ENCODE measurements at regions not wholly inside any gene's neighbourhood (a gene's known extent, or its start where the extent isn't known, plus 50 kb on each side); places are given as distances from the start of the nearest gene placed in this dataset.
"Not testable (repeated sequence)": the region's sequence is repeated elsewhere in the genome, so short reads cannot be mapped to it uniquely, and the experiment has no call there.

DNA sequence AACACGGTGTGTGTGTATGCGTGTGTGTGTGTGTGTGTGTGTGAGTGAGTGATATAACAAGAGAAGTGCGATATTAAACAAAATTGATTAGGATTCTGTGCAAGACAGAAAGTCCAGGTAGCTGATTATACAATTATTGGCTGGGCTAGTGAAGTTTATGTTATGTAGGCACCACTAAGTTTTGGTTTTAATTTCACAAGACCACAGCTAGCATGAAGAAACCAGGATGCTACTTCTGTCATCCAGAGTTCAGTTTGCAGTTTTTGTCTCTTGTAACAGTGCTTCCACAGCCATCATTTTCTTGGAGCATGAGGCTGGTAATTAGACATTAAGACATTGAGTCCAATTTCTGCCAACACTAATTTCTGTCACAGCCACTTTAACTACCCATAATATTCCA lies 1590.2 kb upstream of the B3GALT2 start:
- ATAC-seq (no peak), DNase-seq (no peak)
- intact Hi-C loops (cut with DNase I): no loop called here

DNA sequence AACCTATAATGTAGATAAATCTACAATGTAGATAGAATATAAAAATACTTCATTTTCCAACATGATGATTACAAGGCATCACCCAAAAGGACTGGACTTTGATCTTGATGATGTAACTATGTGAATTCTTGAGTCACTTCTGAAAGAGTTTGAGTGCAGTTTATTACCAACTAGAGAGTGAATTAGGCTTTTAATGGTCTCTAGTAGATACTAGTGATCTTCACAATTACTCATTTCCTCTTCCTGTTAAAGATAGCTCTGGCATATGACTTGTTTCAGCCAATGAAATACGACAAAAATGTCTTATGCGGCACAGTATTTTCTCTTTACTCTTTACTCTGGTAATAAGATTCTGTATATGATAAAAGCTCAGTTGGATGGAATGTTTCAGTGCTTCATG lies 1588.1 kb upstream of the B3GALT2 start:
- intact Hi-C loops (cut with DNase I): no loop called here
- DNase-seq: no peak
- ATAC-seq: no peak

DNA sequence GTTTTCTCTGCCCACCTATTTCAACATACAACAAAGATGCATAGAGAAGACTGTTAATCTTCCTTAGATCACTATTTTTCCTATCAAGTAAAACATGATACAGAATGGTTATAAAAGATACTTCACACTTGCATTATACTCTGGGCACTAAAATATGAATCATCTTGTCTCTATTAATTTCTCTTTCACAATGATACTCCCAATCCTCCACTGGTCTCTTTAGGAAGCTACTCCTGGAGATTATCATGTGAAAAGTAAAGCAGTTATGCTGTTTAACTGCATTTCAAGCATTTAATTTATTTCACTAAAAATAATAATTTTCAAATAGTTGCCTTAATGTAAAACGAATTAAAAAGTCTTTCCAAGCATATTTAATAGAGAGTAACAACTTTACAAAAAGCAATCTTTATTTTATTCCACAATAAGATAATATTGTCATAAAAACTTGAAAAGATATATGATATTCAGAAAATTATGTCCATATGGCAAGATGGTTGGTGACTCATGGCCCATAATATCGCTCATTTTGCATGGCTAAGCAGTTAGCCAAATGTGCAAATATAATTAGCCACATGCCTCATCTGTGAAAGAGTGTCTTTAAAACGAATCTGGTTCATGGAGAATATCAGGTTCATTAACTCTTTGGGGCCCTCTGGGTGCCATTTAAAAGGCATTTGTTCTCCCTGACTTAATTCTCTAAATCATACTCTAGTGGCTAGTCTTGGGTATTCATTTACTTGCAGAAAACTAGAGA lies 1569.0 kb upstream of the B3GALT2 start:
- DNase-seq (no peak), ATAC-seq (no peak)
- intact Hi-C loops (cut with DNase I): no loop called here

DNA sequence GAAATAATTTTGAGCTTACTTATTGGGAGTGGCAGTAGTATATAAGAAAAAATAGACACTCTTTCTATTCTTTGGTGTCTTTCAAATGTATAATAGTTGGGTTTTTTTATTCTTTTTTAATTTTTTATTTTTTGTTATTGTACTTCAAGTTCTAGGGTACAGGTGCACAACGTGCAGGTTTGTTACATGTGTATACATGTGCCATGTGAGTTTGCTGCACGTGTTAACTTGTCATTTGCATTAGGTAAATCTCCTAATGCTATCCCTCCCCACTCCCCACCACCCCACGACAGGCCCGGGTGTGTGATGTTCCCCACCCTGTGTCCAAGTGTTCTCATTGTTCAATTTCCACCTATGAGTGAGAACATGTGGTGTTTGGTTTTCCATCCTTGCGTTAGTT lies 1552.4 kb upstream of the B3GALT2 start:
- DNase-seq; intact Hi-C loops (cut with DNase I): not testable (repeated sequence)

DNA sequence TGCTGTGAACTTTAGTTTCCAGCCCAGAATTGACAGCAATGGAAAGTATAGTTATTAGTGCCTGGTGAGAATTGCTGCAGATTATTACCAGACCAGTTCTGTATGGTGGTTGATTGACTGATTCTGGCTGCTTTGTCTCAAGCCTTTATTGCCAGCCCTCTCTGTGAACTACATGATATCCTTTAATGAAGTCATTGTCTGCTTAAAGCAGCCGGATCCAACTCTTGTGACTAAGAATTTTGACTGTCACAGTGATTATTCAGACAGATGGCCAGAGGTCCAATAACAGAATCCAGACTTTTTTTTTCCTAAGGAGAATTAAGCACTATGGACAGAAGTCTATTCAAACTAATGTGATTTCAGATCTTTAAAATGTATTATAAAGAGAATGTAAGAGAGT lies 1548.6 kb upstream of the B3GALT2 start:
- intact Hi-C loops (cut with DNase I): no loop called here
- DNase-seq: no peak
- no peak for ATAC-seq

More for the DNA sequence above, 1552.4 kb upstream of the B3GALT2 start:
- ATAC-seq: not testable (repeated sequence)

DNA sequence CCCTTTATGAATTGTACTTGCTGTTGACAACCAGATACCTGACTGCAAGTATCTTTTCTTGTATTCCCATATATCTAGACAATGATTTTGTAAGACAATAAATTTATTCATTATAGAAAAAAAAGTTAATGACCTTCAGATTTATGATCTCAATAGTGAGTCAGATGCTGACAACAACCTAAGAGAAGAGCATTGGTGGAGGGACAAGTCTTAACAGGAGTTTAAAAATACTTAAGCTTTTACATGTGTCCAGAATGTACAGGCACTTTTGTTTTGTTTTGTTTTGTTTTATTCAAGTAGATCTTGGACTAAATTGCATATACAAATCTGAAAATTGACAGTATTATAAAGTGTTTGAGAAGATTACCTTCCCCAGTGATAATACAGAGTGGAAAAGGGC lies 1544.6 kb upstream of the B3GALT2 start:
- ATAC-seq: no peak
- no peak for DNase-seq
- intact Hi-C loops (cut with DNase I): no loop called here

DNA sequence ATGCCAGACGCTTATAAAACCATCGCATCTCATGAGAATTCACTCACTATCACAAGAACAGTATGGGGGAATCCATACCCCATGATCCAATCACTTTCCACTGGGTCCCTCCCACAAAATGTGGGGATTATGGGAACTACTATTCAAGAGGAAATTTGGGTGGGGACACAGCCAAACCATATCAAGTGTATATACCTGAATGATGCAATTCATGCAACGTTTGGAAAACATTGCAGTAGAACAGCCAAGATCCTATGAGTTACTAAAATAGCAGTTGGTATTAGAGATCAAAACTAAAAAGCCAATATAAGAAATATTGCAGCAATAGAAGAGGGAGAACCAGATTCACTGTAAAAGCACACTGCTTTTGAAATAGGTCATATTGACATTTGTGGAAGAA lies 1543.9 kb upstream of the B3GALT2 start:
- intact Hi-C loops (cut with DNase I): no loop called here
- DNase-seq: no peak
- ATAC-seq: no peak

DNA sequence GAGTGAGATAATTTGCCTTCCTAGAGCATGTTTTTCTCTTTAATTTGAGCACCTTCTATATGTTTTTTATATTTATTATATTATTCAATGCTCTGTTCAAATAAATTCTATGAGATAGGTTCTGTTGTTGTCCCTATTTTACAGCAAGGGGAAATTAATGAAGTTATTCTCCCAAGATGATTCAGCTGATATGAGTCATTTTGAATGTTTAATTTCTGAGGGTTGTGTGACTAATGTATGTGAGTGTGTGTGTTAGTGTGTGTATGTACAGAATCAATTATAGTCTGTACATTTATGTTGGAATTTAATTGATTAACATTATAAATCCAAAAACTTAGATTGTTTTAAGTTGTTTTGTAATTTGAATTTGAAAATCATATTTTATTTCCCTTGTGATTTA lies 1536.7 kb upstream of the B3GALT2 start:
- intact Hi-C loops (cut with DNase I): no loop called here
- no peak for ATAC-seq
- no peak for DNase-seq

DNA sequence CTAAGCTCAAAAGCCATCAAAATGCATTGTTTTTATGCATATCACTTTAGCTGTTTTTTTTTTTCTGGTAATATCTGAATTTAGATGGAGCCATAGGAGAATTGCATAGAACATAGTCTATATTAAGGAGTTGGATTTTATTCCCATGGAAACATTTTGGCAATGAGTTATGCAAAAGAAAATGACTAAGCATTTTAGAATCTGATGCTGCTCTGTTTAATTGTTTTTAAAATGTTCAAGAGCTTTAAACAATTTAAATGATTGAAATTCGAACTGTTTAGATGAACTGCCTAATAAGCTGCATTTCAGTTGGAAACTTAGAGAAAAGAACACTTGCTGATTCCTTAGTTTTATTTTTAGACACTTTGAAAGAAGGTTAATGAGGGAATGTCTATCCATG lies 1531.5 kb upstream of the B3GALT2 start:
- ATAC-seq (no peak), DNase-seq (no peak)
- intact Hi-C loops (cut with DNase I): no loop called here

DNA sequence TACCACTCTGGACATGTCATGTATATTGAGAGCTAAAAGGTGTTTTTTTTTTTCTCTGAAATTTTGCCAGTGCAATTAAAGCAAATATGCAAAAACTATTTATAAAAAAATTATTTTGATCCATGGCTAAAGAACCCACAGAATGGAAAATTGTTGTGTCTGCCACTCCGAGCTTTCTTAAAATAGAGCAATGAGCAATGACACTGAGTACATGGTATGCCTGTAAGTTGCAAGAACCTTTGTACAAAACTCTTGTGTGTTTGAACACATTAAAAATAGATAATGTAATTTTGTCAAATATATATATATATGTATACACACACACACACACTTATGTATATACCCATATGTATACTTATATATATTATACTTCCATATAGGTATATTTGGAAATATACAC lies 1530.9 kb upstream of the B3GALT2 start:
- intact Hi-C loops (cut with DNase I): no loop called here
- no peak for DNase-seq
- no peak for ATAC-seq

DNA sequence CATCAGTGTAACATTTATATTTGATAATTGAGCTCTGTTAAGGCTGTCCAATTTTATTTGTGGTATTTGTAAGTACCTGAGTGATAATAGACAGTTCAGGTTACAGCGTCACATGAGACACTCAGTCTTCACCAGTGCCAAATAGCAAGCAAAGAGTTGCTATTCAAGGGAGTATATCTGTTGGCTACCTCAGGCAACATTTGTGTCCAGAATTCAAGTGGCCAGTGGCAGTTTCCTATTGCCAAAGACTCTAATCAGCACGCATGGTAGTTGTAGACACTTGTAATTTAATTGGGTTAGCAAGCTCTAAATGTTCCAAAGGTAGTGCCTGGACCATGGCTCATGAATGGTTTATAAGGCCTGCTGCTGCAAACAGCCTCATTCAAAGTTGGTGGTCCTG lies 1524.3 kb upstream of the B3GALT2 start:
- intact Hi-C loops (cut with DNase I): no loop called here
- no peak for DNase-seq
- ATAC-seq: peak; percentile 51 to 63

DNA sequence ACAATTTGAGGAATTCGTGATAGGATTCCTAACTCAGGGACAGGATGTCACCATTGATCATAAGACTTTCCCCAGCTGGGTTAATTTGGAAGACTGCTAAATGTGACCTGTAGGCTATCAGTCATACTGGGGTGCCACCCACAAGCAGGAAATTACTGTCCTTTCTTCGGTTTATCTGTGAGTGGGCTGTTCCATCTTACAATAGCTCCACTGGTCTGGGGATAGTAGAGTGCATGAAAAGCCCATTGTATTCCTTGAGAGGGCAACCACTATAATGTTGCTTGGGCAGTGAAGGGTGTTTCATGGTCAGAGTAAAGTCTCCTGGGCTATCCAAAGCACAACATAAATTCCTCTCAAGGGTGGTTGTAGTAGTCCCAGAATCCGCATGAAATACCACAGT lies 1523.0 kb upstream of the B3GALT2 start:
- intact Hi-C loops (cut with DNase I): no loop called here
- ATAC-seq (no peak), DNase-seq (no peak)

DNA sequence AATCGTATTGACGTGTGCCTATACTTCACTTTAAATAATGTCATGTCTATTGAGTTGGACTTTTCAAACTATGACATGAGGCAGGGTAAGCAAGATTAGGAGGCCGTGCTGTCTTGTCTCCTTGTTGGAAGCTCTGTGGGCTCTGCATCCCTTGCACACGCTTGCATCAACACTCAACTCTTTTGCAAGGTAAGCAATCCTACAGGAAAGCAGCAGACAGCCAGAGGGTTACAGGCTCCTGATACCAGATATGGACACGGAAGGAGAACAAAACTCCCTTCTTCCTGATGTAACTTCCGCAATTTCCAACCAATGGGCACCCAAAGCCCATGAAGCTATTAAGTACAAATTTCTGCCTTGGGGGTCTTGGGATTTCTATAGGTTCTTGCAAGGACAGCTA lies 1520.7 kb upstream of the B3GALT2 start:
- ATAC-seq: no peak
- no peak for DNase-seq
- intact Hi-C loops (cut with DNase I): no loop called here

DNA sequence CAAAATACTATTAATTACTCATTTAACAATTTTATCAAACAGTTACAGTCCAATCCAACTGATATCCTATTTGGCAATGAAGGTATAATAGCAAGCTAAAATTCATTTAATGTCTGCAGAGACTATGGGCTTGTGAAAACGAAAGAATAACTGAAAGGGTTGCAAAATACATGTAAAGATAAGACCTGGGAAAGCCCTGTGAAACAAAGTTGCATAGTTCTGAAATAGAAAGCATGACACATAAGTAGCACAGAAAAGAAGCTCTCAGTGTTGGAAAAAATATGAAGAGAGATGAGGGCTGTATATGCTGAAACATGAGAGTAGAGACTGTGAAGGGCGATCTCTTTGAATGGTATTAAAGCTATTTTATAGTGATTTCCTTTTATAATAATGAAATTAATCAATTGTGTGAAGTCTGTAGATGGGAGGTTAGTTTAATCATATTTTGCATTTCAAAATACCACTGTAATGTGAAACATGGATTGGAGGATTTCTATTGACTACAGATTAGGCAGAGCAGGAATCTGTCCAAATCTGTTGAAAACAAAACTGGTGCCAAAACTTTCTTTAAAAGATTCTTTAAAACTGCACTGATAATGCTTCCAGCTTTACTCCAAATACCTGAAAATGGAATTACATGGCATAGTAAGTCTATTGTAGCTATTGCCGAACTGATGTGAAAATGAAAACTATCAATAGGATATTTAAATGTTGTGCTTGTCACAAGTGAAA lies 1518.9 kb upstream of the B3GALT2 start:
- DNase-seq (no peak), ATAC-seq (peak in 1 of 2 donors; percentile 57)
- intact Hi-C loops (cut with DNase I): no loop called here

DNA sequence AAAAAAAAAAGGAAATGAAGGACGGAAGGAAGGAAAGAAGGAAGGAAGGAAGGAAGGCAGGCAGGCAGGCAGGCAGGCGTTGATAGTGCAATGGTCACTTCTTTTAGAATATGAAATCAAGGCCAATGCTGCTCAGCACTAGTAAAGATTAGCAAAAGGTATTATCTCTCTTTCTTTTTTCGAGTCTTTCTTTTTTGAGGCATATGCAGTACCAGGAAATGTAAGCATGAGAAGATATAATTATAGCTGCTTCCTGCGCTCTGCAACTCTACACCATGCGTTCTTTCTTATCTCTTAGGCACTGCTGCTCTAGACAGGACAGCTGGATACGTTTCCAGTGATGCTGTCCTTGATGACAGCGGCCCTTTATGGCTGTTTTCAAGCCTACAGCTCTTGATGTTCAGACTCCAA lies 1512.5 kb upstream of the B3GALT2 start:
- DNase-seq: no peak
- peak; percentile 68 to 70 for ATAC-seq
- intact Hi-C loops (cut with DNase I): no loop called here

DNA sequence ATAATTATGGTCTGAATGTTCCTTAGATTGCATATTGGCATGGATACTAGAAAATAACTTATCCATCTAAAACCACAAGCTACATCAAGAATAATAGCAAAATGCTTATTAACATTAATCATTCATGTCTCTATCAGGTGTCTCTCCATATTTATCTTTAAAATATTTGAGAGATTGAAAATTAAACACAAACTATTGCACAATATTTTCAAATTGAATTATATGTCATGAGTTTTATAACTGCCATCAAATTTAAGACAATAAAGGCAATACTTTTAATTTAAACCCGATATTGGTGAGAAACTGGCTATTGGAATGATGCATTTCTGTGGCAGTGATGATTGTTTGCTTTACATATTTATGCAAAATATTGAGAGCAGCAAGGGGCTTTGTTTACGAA lies 1506.8 kb upstream of the B3GALT2 start:
- intact Hi-C loops (cut with DNase I): no loop called here
- ATAC-seq: no peak
- DNase-seq: no peak

DNA sequence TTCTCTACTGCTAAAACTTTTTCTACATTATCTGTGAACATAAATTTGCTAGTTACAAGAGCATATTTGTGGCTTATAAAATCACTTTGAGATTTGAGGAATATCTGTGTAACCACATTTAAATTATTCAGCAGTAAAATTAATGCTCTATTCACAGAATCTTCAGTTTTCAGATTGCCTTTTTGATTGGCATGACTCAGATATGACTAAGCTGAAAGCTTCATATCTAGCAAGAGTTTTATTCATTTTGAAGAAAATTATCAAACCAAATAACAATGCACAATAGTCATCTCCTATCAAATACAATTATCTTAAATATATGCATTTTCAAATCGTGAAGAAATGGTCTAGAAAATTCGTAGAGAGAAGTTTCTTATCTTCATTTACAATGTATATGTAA lies 1498.2 kb upstream of the B3GALT2 start:
- intact Hi-C loops (cut with DNase I): no loop called here
- ATAC-seq: no peak

DNA sequence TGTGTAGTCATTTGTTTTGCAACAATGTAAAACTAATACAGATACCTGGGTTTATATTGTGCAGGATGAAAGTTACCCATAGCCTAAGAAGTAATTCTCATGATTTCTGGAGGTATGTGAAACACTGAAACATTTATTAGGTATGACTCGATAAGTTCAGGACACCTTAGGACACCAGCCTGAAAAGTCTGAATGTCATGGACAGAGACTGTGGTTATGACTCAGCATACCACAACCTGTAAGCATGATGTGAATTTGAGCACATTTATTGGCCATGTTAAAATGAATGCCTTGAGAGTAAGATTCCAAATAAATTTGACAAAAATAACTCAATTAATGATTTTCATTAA lies 1471.7 kb upstream of the B3GALT2 start:
- ATAC-seq (no peak), DNase-seq (no peak)
- intact Hi-C loops (cut with DNase I): no loop called here

More for the DNA sequence above, 1498.2 kb upstream of the B3GALT2 start:
- no peak for DNase-seq

DNA sequence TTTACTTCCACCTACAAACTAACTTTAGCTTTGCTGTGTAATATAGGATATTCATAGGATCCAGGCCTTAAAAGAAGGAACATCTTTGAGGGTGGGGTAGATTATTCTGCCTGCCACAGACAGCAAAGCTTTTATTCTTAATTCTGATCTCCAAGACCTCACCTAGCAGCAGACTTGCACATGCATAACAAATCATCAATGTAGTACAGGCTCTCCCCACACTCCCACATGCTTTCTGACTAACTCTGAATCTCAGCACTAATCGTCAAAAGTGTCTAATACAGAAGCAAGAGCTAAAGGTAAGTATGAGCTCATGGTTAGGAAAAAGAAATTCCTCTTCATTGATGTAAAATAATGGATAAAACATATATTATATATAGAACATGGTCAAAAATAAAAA lies 1468.5 kb upstream of the B3GALT2 start:
- intact Hi-C loops (cut with DNase I): no loop called here
- DNase-seq (no peak), ATAC-seq (no peak)

DNA sequence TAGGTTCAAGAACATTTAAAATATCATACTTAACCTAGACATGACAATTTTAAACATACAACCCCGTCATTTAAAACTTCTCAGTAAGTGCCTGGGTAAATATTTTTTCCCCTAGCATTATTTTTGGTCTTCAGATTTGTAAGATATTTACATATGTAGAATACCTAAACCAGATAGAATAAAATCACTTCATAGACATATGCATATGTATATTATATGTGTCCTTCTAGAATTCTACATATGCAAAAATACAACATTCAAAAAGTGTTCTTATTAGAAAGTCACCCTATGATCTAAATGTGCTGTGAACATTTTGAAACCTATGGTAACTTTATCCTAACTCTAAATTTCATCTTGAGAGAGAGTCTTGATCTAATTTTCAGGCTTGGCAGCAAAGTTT lies 1467.0 kb upstream of the B3GALT2 start:
- no peak for ATAC-seq
- DNase-seq: no peak
- intact Hi-C loops (cut with DNase I): no loop called here

DNA sequence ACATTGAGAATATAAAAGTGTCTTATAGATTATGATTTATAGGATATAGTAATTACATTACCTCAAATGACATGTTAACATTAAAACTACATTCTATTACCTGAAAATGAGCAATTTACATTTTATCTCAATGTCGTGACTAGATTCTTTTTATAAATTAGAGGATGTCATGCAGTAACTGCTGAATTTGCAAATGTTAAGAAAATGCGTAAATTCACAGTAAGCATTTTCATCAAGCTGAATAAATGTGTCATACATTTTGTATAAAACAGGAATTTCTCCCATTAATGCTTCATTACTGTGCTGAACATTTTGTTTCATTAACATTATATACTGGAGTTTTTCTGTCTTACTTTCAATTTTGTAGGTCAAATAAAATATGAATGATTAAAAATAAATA lies 1460.7 kb upstream of the B3GALT2 start:
- intact Hi-C loops (cut with DNase I): no loop called here
- DNase-seq (no peak), ATAC-seq (no peak)

Data from left cardiac atrium (tissue), 4 donors.